Mesenchymal stem cell (in vitro differentiated cells and primary cell): ENCODE measurements at regions not wholly inside any gene's neighbourhood (a gene's known extent, or its start where the extent isn't known, plus 50 kb on each side); places are given as distances from the start of the nearest gene placed in this dataset.

Experiments used
- DNase-seq: peaks from one replicate; pipeline ENCODE4 v3.0.0-alpha.2; 2013
- H2AFZ ChIP-seq: one replicate; pipeline ENCODE4 v1.6.1; 2013; ENCODE audit warnings: low read depth, mild to moderate bottlenecking, control low read depth, inconsistent platforms, low read length, moderate library complexity
- H2AK5ac ChIP-seq: 2 replicates; pipeline ENCODE4 v1.6.1; 2013; ENCODE audit warnings: low read length, moderate library complexity, mild to moderate bottlenecking, inconsistent platforms; ENCODE audit not compliant: severe bottlenecking
- H2BK120ac ChIP-seq: one replicate; pipeline ENCODE4 v1.6.1; 2013; ENCODE audit warnings: low read depth, mild to moderate bottlenecking, inconsistent platforms, low read length, moderate library complexity
- H2BK12ac ChIP-seq, 2 experiments: one replicate each; pipeline ENCODE4 v1.6.1; 2013; ENCODE audit warnings: inconsistent platforms in 2 of 2, low read length in 2 of 2, mild to moderate bottlenecking in 2 of 2, moderate library complexity in 2 of 2, control low read depth in 1 of 2
- H2BK15ac ChIP-seq: one replicate; pipeline ENCODE4 v1.6.1; 2013; ENCODE audit warnings: mild to moderate bottlenecking, low read depth, inconsistent platforms; ENCODE audit not compliant: poor library complexity, severe bottlenecking
- H2BK5ac ChIP-seq: 2 replicates; pipeline ENCODE4 v1.6.1; 2013; ENCODE audit warnings: low read depth, mild to moderate bottlenecking, low read length, control low read depth, inconsistent platforms; ENCODE audit not compliant: poor library complexity, severe bottlenecking
- H3K14ac ChIP-seq, 2 experiments: one replicate each; pipeline ENCODE4 v1.6.1; 2013; ENCODE audit warnings: inconsistent platforms in 2 of 2, low read length in 2 of 2, control low read depth in 1 of 2, mild to moderate bottlenecking in 1 of 2, moderate library complexity in 1 of 2
- H3K18ac ChIP-seq, 2 experiments: one replicate each; pipeline ENCODE4 v1.6.1; 2013; ENCODE audit warnings: inconsistent platforms in 2 of 2, low read length in 2 of 2, control low read depth in 1 of 2, low read depth in 1 of 2, mild to moderate bottlenecking in 1 of 2
- H3K23ac ChIP-seq, 2 experiments: one replicate each; pipeline ENCODE4 v1.6.1; 2013; ENCODE audit warnings: inconsistent platforms in 2 of 2, low read length in 2 of 2, mild to moderate bottlenecking in 2 of 2, moderate library complexity in 2 of 2, control low read depth in 1 of 2
- H3K27ac ChIP-seq: 2 replicates; pipeline ENCODE4 v1.5.1; 2013; ENCODE audit warnings: mild to moderate bottlenecking, moderate library complexity, low read length, control low read depth, inconsistent platforms; ENCODE audit not compliant: poor library complexity, severe bottlenecking
- H3K27me3 ChIP-seq, 2 experiments: 2 replicates each; pipeline versions ENCODE4 v1.6.1 to v1.7.0; 2013; ENCODE audit warnings: low read length in 2 of 2, mild to moderate bottlenecking in 2 of 2, moderate library complexity in 2 of 2, control low read depth in 1 of 2, inconsistent platforms in 1 of 2; ENCODE audit not compliant: control insufficient read depth in 1 of 2, insufficient read depth in 1 of 2
- H3K36me3 ChIP-seq, 2 experiments: 2 replicates each; pipeline versions ENCODE4 v1.6.1 to v1.7.0; 2013; ENCODE audit warnings: low read length in 2 of 2, control low read depth in 1 of 2, inconsistent platforms in 1 of 2, low read depth in 1 of 2, mild to moderate bottlenecking in 1 of 2; ENCODE audit not compliant: insufficient read depth in 2 of 2, control insufficient read depth in 1 of 2
- H3K4ac ChIP-seq, 2 experiments: one replicate each; pipeline ENCODE4 v1.6.1; 2013; ENCODE audit warnings: inconsistent platforms in 2 of 2, low read length in 2 of 2, mild to moderate bottlenecking in 2 of 2, moderate library complexity in 2 of 2, control low read depth in 1 of 2, low read depth in 1 of 2
- H3K4me1 ChIP-seq: 2 replicates; pipeline ENCODE4 v1.6.1; 2013; ENCODE audit warnings: low read depth, low read length, control low read depth; ENCODE audit not compliant: control insufficient read depth, insufficient read depth
- H3K4me2 ChIP-seq: 2 replicates; pipeline ENCODE4 v1.6.1; 2013; ENCODE audit warnings: low read length, mild to moderate bottlenecking, inconsistent platforms; ENCODE audit not compliant: poor library complexity, severe bottlenecking
- H3K4me3 ChIP-seq, 2 experiments: 2 replicates each; pipeline versions ENCODE4 v1.5.1 to v1.7.0; 2013; ENCODE audit warnings: low read length in 2 of 2, mild to moderate bottlenecking in 2 of 2, control low read depth in 1 of 2, low read depth in 1 of 2; ENCODE audit not compliant: insufficient read depth in 1 of 2
- H3K79me1 ChIP-seq: replicated peaks from 2 replicates; pipeline ENCODE4 v1.6.1; 2013; ENCODE audit warnings: mild to moderate bottlenecking, control low read depth, low read length, inconsistent platforms; ENCODE audit not compliant: poor library complexity, severe bottlenecking
- H3K9ac ChIP-seq: 2 replicates; pipeline ENCODE4 v1.7.0; 2013; ENCODE audit warnings: mild to moderate bottlenecking, low read length, moderate library complexity
- H3K9me3 ChIP-seq: 2 replicates; pipeline ENCODE4 v1.7.0; 2013; ENCODE audit warnings: mild to moderate bottlenecking, low read length; ENCODE audit not compliant: control insufficient read depth
- H4K8ac ChIP-seq: one replicate; pipeline ENCODE4 v1.6.1; 2013; ENCODE audit warnings: inconsistent platforms, mild to moderate bottlenecking, low read length, moderate library complexity
- H4K91ac ChIP-seq: one replicate; pipeline ENCODE4 v1.6.1; 2013; ENCODE audit warnings: mild to moderate bottlenecking, low read length, inconsistent platforms
- WGBS: methylation state at CpG from one replicate; pipeline ENCODE4 v1.1.7; 2013; ENCODE audit warnings: mixed read lengths; 5-methylcytosine and 5-hydroxymethylcytosine counted together

- Histone ChIP-seq H3K18ac (no peak overlapping the region), H2AK5ac (no peak overlapping the region), H3K4ac (no peak overlapping the region), H2AFZ (no peak overlapping the region), H3K9ac (no peak overlapping the region), H3K4me1 (no peaks in the 10 kb centered on the region), H4K91ac (no peak overlapping the region), H3K4me2 (no peak overlapping the region), H3K36me3 (no peaks in the 10 kb centered on the region), H2BK5ac (no peak overlapping the region), H3K14ac (no peak overlapping the region), H3K9me3 (no peaks in the 10 kb centered on the region), H3K27me3 (peaks cover 0 to 39% of the 10 kb centered on the region in 2 experiments), H4K8ac (no peak overlapping the region), H2BK15ac (no peak overlapping the region), H2BK12ac (no peak overlapping the region), H3K4me3 (no peak overlapping the region), H2BK120ac (no peak overlapping the region), H3K79me1 (no peaks in the 10 kb centered on the region), H3K23ac (no peak overlapping the region), H3K27ac (no peak overlapping the region)
- DNase-seq = no peak
- 68% methylated on average over 4 of the region's 4 CpGs for WGBS
Observed at GRCh38 chr2:239893236-239893515, 132.0 kb downstream of the NDUFA10 start.

- no peak overlapping the region for H3K4ac ChIP-seq
- no peak for DNase-seq
- H3K4me2 ChIP-seq = no peak overlapping the region
- H3K18ac ChIP-seq = no peak overlapping the region
- no peak overlapping the region for H3K14ac ChIP-seq
- no peaks in the 10 kb centered on the region for H3K36me3 ChIP-seq
- H2BK120ac ChIP-seq = no peak overlapping the region
- no peak overlapping the region for H2BK15ac ChIP-seq
- no peak overlapping the region for H4K91ac ChIP-seq
- no peak overlapping the region for H2AFZ ChIP-seq
- no peak overlapping the region for H2BK5ac ChIP-seq
- no peaks in the 10 kb centered on the region for H3K9me3 ChIP-seq
- H3K27ac ChIP-seq = no peak overlapping the region
- no peaks in the 10 kb centered on the region for H3K4me1 ChIP-seq
- H3K23ac ChIP-seq = no peak overlapping the region
- no peak overlapping the region for H3K4me3 ChIP-seq
- peaks cover 0 to 37% of the 10 kb centered on the region in 2 experiments for H3K27me3 ChIP-seq
- H2AK5ac ChIP-seq = no peak overlapping the region
- no peak overlapping the region for H4K8ac ChIP-seq
- no peak overlapping the region for H3K9ac ChIP-seq
- WGBS = 79% methylated on average over 18 of the region's 18 CpGs
- no peak overlapping the region for H2BK12ac ChIP-seq
- H3K79me1 ChIP-seq = no peaks in the 10 kb centered on the region
Observed at GRCh38 chr2:239892441-239893235, 132.5 kb downstream of the NDUFA10 start.

- Histone ChIP-seq H3K4ac (no peak overlapping the region), H3K4me3 (no peak overlapping the region), H3K27ac (no peak overlapping the region), H2BK120ac (no peak overlapping the region), H3K9ac (no peak overlapping the region), H2BK12ac (no peak overlapping the region), H3K9me3 (peaks cover 5% of the 10 kb centered on the region), H2AK5ac (no peak overlapping the region), H3K4me2 (no peak overlapping the region), H3K36me3 (no peaks in the 10 kb centered on the region), H2AFZ (no peak overlapping the region), H2BK5ac (no peak overlapping the region), H3K18ac (no peak overlapping the region), H3K23ac (no peak overlapping the region), H3K27me3 (peaks cover 0 to 32% of the 10 kb centered on the region in 2 experiments), H3K79me1 (no peaks in the 10 kb centered on the region), H4K8ac (no peak overlapping the region), H3K4me1 (no peaks in the 10 kb centered on the region), H4K91ac (no peak overlapping the region), H2BK15ac (no peak overlapping the region), H3K14ac (no peak overlapping the region)
- no peak for DNase-seq
- WGBS = 85% methylated on average over 2 of the region's 3 CpGs
Observed at GRCh38 chr2:239891698-239892097, 133.4 kb downstream of the NDUFA10 start.

GRCh38 chr2:239890206-239890746 is 134.9 kb downstream of the NDUFA10 start:
- Histone ChIP-seq H3K4me3 (no peak overlapping the region), H3K18ac (no peak overlapping the region), H2BK120ac (no peak overlapping the region), H2AK5ac (no peak overlapping the region), H3K9me3 (peaks cover 19% of the 10 kb centered on the region), H2BK12ac (no peak overlapping the region), H3K9ac (no peak overlapping the region), H3K36me3 (no peaks in the 10 kb centered on the region), H3K4me1 (no peaks in the 10 kb centered on the region), H4K8ac (no peak overlapping the region), H3K27ac (no peak overlapping the region), H2AFZ (no peak overlapping the region), H3K14ac (no peak overlapping the region), H4K91ac (no peak overlapping the region), H2BK5ac (no peak overlapping the region), H3K79me1 (no peaks in the 10 kb centered on the region), H2BK15ac (no peak overlapping the region), H3K23ac (no peak overlapping the region), H3K4ac (no peak overlapping the region), H3K27me3 (peaks cover 0 to 25% of the 10 kb centered on the region in 2 experiments), H3K4me2 (no peak overlapping the region)
- WGBS = 83% methylated on average over 9 of the region's 9 CpGs
- no peak for DNase-seq
